CD8-positive, alpha-beta memory T cell (primary cell): ENCODE measurements at regions not wholly inside any gene's neighbourhood (a gene's known extent, or its start where the extent isn't known, plus 50 kb on each side); places are given as distances from the start of the nearest gene placed in this dataset.

Experiments used
- CTCF ChIA-PET: fragments of 350-600 bp; sonication (Branson Sonifier 250); formaldehyde crosslinking; loops from one replicate; lab custom pipeline; 2021; ENCODE audit warnings: antibody characterized with exemption; lab: Charles Lee
- POLR2A ChIA-PET: fragments of 350-600 bp; sonication (Branson Sonifier 250); formaldehyde crosslinking; loops from one replicate; lab custom pipeline; 2021; ENCODE audit warnings: antibody characterized with exemption; lab: Charles Lee
- DNase-seq, 5 donors: peaks; one replicate each; pipeline versions ENCODE4 v3.0.0 to v3.0.0-alpha.2; 2020 to 2022; ENCODE audit warnings: mixed read lengths in 1 of 5
- H3K27ac ChIP-seq: one replicate; pipeline ENCODE4 v1.7.0; 2013; ENCODE audit warnings: low read depth, mild to moderate bottlenecking, low read length, moderate library complexity
- H3K27me3 ChIP-seq: 2 replicates; pipeline ENCODE4 v1.7.0; 2013; ENCODE audit warnings: low read length, mild to moderate bottlenecking; ENCODE audit not compliant: insufficient read depth, poor library complexity, severe bottlenecking
- H3K36me3 ChIP-seq: 2 replicates; pipeline ENCODE4 v1.7.0; 2013; ENCODE audit warnings: mild to moderate bottlenecking, low read length, moderate library complexity; ENCODE audit not compliant: insufficient read depth
- H3K4me1 ChIP-seq: 2 replicates; pipeline ENCODE4 v1.7.0; 2013; ENCODE audit warnings: mild to moderate bottlenecking, low read length, moderate library complexity; ENCODE audit not compliant: insufficient read depth
- H3K4me3 ChIP-seq: 2 replicates; pipeline ENCODE4 v1.7.0; 2013; ENCODE audit warnings: mild to moderate bottlenecking, low read length
- H3K9me3 ChIP-seq: 2 replicates; pipeline ENCODE4 v1.7.0; 2013; ENCODE audit warnings: mild to moderate bottlenecking, low read length
- H3K27ac Mint-ChIP-seq, 8 donors: one replicate each; pipeline ENCODE4 v1.8.0; 2020 to 2021; ENCODE audit warnings: mixed read lengths in 8 of 8, mild to moderate bottlenecking in 6 of 8, inconsistent platforms in 3 of 8, moderate library complexity in 3 of 8
- H3K27me3 Mint-ChIP-seq, 2 donors: one replicate each; pipeline ENCODE4 v1.8.0; 2020 to 2021; ENCODE audit warnings: mixed read lengths in 2 of 2, mild to moderate bottlenecking in 1 of 2, moderate library complexity in 1 of 2
- H3K36me3 Mint-ChIP-seq, 3 donors: one replicate each; pipeline ENCODE4 v1.8.0; 2020 to 2021; ENCODE audit warnings: mixed read lengths in 3 of 3, inconsistent platforms in 1 of 3, mild to moderate bottlenecking in 1 of 3
- H3K4me1 Mint-ChIP-seq, 3 donors: one replicate each; pipeline ENCODE4 v1.8.0; 2020 to 2021; ENCODE audit warnings: mixed read lengths in 3 of 3, inconsistent platforms in 1 of 3, mild to moderate bottlenecking in 1 of 3
- H3K4me3 Mint-ChIP-seq, 7 donors: one replicate each; pipeline ENCODE4 v1.8.0; 2020 to 2021; ENCODE audit warnings: mixed read lengths in 7 of 7, mild to moderate bottlenecking in 6 of 7, moderate library complexity in 4 of 7, inconsistent platforms in 2 of 7
- H3K9me3 Mint-ChIP-seq, 5 donors: one replicate each; pipeline ENCODE4 v1.8.0; 2020 to 2022; ENCODE audit warnings: mixed read lengths in 5 of 5, mild to moderate bottlenecking in 3 of 5, moderate library complexity in 2 of 5, inconsistent platforms in 1 of 5

DNA sequence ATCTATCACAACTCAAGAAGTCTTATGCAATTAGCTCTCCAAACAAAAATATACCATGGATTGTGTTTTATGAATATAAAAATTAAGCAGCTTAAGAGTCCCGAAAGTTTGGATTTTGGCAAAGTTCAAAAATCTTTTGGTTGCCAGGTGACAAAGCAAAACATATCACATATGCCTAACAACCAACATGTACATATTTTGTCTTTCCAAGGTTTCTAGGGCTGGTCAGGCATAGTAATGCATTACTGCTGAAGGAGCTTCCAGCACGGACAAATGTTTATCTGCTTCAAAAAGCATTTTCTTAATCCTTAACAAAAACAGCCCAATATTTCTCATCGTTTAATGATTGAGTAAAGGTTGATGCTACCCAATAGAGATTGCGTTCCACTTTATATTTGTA, 1327.1 kb upstream of the ZEB2 start:
- Histone ChIP-seq H3K27ac (no peak overlapping the region), H3K9me3 (no peaks in the 10 kb centered on the region), H3K27me3 (no peaks in the 10 kb centered on the region), H3K4me3 (no peak overlapping the region), H3K4me1 (no peaks in the 10 kb centered on the region), H3K36me3 (no peaks in the 10 kb centered on the region)
- Mint-ChIP-seq H3K4me3 (no peak overlapping the region), H3K27ac (no peak overlapping the region), H3K27me3 (no peaks in the 10 kb centered on the region), H3K9me3 (peaks cover 0 to 2% (median 0%) of the 10 kb centered on the region in 5 donors), H3K4me1 (no peaks in the 10 kb centered on the region), H3K36me3 (no peaks in the 10 kb centered on the region)
- ChIA-PET CTCF (no interaction called here), POLR2A (no interaction called here)
- no peak for DNase-seq

DNA sequence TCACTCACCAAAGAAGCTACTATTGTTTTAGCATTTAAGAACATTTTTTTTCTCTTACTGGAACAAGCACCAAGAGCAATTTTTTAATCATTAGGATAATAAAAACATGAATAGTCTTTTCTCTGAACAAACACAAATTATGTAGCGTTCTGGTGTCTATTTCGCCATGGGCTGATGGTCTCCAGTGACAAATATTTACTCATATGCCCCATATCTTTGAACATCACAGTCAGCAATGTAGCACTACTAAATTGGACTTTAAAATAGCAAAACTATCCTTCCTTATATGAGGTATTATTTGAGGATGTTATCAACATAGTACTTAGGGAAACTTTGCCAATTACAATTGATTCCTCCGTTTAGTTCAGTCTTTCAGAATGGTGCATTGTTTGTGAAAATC, 1326.0 kb upstream of the ZEB2 start:
- CTCF ChIA-PET = no interaction called here

DNA sequence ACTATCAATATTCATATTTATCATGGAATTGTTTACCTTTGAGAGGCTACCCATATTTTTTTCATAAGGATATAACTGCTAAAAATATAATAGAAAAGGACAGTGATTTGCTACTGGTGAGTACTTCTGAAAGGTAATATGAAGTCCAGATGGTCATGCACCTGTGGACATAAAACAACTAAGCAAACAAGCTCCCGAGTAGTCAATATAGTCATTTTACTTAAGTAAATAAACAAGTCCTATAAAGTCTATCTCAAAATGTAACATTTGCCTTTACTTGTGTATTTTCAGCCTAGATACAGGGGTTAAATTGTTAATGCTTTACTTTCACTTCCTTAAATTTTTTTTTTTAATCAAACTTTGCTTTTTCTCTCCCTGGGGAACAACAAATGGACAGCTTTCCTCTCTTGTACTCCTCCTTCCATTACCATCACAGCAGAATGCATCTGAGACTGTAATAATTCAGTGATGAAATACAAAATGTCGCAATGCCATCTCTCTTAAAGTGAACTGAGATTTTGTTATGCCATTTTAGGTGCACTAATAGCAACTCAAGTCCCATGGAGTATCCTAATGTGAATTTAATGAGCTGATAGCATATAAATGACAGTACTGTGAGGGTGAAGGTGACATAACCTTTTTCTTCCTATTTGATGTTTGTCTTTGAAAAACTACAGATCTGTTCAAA, 1325.4 kb upstream of the ZEB2 start:
- no peak overlapping the region for H3K4me3 Mint-ChIP-seq
- H3K27me3 Mint-ChIP-seq = no peaks in the 10 kb centered on the region
- no peak for DNase-seq
- no peaks in the 10 kb centered on the region for H3K4me1 ChIP-seq
- H3K36me3 Mint-ChIP-seq = no peaks in the 10 kb centered on the region
- no peak overlapping the region for H3K27ac ChIP-seq
- no peaks in the 10 kb centered on the region for H3K36me3 ChIP-seq
- CTCF ChIA-PET = no interaction called here
- H3K9me3 Mint-ChIP-seq = peaks cover 0 to 5% (median 0%) of the 10 kb centered on the region in 5 donors
- POLR2A ChIA-PET = no interaction called here
- no peak overlapping the region for H3K27ac Mint-ChIP-seq
- H3K9me3 ChIP-seq = no peaks in the 10 kb centered on the region
- H3K4me1 Mint-ChIP-seq = no peaks in the 10 kb centered on the region
- no peaks in the 10 kb centered on the region for H3K27me3 ChIP-seq
- no peak overlapping the region for H3K4me3 ChIP-seq

More for the DNA sequence above, 1326.0 kb upstream of the ZEB2 start:
- peaks cover 0 to 4% (median 0%) of the 10 kb centered on the region in 5 donors for H3K9me3 Mint-ChIP-seq
- POLR2A ChIA-PET = no interaction called here
- H3K27me3 Mint-ChIP-seq = no peaks in the 10 kb centered on the region
- no peaks in the 10 kb centered on the region for H3K36me3 Mint-ChIP-seq
- H3K27ac ChIP-seq = no peak overlapping the region
- DNase-seq = no peak
- no peaks in the 10 kb centered on the region for H3K36me3 ChIP-seq
- no peaks in the 10 kb centered on the region for H3K27me3 ChIP-seq
- H3K27ac Mint-ChIP-seq = no peak overlapping the region
- H3K4me3 Mint-ChIP-seq = no peak overlapping the region
- no peaks in the 10 kb centered on the region for H3K4me1 Mint-ChIP-seq
- H3K9me3 ChIP-seq = no peaks in the 10 kb centered on the region
- H3K4me1 ChIP-seq = no peaks in the 10 kb centered on the region
- H3K4me3 ChIP-seq = no peak overlapping the region

DNA sequence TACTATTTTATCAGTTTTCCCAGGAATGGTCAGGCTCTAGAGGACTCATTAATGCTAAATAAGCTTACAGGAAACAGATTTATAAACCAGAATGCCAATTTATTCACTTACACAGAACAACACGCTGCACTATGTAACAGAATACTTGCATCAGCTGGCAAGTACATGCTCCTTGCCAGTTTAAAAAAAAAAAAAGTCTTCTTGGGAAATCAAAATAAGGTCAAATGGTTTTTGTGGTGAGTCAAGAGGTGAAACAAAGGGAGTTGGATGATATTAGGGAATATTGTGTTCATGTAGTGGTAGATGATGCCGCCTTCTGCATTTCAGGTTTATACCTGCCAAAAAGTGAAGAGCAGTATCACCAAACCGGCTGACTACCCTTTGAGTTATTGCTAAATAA, 1322.1 kb upstream of the ZEB2 start:
- no peaks in the 10 kb centered on the region for H3K4me1 Mint-ChIP-seq
- POLR2A ChIA-PET = no interaction called here
- peaks cover 0 to 5% (median 0%) of the 10 kb centered on the region in 5 donors for H3K9me3 Mint-ChIP-seq

DNA sequence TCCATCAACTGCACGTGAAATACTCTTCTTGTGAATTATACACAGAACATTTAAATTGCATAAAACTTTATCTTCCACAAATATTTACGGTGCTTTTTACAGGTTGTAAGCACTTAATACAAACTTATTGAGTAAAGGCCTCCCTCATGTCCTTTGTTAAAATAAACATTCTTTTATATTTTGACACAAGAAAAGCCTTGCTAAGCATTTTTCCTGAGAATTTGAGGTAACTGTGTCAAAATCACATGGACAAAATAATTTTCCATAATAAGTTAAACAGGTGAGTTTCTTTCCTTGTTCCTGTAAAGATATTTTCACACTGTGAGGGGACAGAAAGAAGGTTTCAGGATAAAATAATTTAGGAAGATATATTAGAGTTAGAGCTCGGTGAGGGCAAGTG, 1317.1 kb upstream of the ZEB2 start:
- H3K9me3 ChIP-seq = no peaks in the 10 kb centered on the region
- no peaks in the 10 kb centered on the region for H3K36me3 ChIP-seq
- Mint-ChIP-seq H3K27ac (no peak overlapping the region), H3K27me3 (no peaks in the 10 kb centered on the region), H3K4me1 (no peaks in the 10 kb centered on the region), H3K4me3 (no peak overlapping the region), H3K36me3 (no peaks in the 10 kb centered on the region), H3K9me3 (peaks cover 0 to 5% (median 0%) of the 10 kb centered on the region in 5 donors)
- POLR2A ChIA-PET = no interaction called here
- CTCF ChIA-PET = no interaction called here
- H3K4me1 ChIP-seq = no peaks in the 10 kb centered on the region
- H3K4me3 ChIP-seq = no peak overlapping the region
- H3K27me3 ChIP-seq = no peaks in the 10 kb centered on the region
- no peak overlapping the region for H3K27ac ChIP-seq
- no peak for DNase-seq

More for the DNA sequence above, 1322.1 kb upstream of the ZEB2 start:
- no peak overlapping the region for H3K4me3 Mint-ChIP-seq
- H3K36me3 Mint-ChIP-seq = no peaks in the 10 kb centered on the region
- Histone ChIP-seq H3K27me3 (no peaks in the 10 kb centered on the region), H3K4me1 (no peaks in the 10 kb centered on the region), H3K27ac (no peak overlapping the region), H3K36me3 (no peaks in the 10 kb centered on the region), H3K4me3 (no peak overlapping the region), H3K9me3 (no peaks in the 10 kb centered on the region)
- DNase-seq = no peak
- CTCF ChIA-PET = no interaction called here
- H3K27ac Mint-ChIP-seq = no peak overlapping the region
- no peaks in the 10 kb centered on the region for H3K27me3 Mint-ChIP-seq

DNA sequence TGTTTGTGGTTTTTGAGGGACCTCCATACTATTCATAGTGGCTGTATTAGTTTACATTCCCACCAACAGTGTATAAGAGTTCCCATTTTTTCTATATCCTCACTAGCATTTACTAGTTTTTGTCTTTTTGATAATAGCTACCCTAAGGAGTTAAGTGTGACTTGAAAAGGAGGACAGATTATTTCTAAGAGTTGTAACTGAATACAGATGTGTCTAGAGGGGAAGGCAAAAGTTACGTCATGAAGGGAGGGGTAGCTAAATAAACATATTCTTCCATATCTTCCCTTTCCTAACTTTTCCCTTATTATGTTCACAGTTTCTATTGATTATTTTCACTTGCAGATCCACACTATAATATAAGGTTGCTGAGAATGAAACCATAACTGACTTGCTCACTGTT, 1315.7 kb upstream of the ZEB2 start:
- Histone ChIP-seq H3K36me3 (no peaks in the 10 kb centered on the region), H3K4me3 (no peak overlapping the region), H3K27me3 (no peaks in the 10 kb centered on the region), H3K27ac (no peak overlapping the region), H3K9me3 (no peaks in the 10 kb centered on the region), H3K4me1 (no peaks in the 10 kb centered on the region)
- no peaks in the 10 kb centered on the region for H3K36me3 Mint-ChIP-seq
- no peak overlapping the region for H3K27ac Mint-ChIP-seq
- no peak overlapping the region for H3K4me3 Mint-ChIP-seq
- no peaks in the 10 kb centered on the region for H3K27me3 Mint-ChIP-seq
- ChIA-PET POLR2A (no interaction called here), CTCF (no interaction called here)
- no peaks in the 10 kb centered on the region for H3K4me1 Mint-ChIP-seq
- H3K9me3 Mint-ChIP-seq = no peaks in the 10 kb centered on the region
- DNase-seq = no peak

DNA sequence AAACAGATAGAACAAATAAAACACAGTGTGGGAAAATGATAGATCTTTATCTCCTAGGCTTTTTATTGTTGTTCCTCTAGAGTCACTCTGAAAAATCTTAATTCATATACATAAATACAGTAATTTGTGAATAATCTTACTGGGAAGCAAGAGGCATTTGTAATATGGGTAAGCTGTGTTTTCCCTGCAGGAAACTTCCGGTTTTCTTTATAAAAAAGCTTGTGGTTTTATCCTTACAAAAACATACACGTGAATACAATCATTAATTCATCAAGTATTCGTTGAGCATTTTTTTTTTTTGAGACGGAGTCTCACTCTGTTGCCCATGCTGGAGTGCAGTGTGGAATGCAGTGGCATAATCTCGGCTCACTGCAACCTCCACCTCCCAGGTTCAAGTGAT, 1312.8 kb upstream of the ZEB2 start:
- no peak overlapping the region for H3K4me3 Mint-ChIP-seq
- H3K4me1 Mint-ChIP-seq = no peaks in the 10 kb centered on the region
- POLR2A ChIA-PET = no interaction called here
- CTCF ChIA-PET = no interaction called here
- Histone ChIP-seq H3K36me3 (no peaks in the 10 kb centered on the region), H3K4me3 (no peak overlapping the region), H3K9me3 (no peaks in the 10 kb centered on the region), H3K27ac (no peak overlapping the region), H3K4me1 (no peaks in the 10 kb centered on the region), H3K27me3 (no peaks in the 10 kb centered on the region)
- DNase-seq = no peak
- no peak overlapping the region for H3K27ac Mint-ChIP-seq
- peaks cover 0 to 4% (median 0%) of the 10 kb centered on the region in 5 donors for H3K9me3 Mint-ChIP-seq
- no peaks in the 10 kb centered on the region for H3K36me3 Mint-ChIP-seq
- peaks cover 0 to 3% of the 10 kb centered on the region in 2 donors for H3K27me3 Mint-ChIP-seq

DNA sequence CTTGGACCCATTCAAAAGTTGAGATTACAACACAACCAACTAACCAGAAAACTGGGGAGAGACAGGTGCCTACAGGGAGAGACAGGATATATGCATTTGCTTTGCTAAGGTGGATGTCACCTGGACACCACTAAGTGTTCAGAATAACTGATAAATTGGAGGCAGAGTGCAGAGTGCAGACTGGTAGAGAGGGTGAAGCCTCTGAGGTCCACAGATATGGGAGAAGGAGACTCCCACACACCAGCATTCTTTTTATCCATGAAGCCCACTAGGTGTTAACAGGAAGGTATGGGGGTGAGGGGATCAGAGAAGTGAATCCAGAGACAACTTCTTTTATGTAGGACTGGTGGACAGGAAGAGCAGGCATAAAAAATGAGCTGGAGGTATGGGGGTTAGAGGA, 1310.0 kb upstream of the ZEB2 start:
- H3K9me3 ChIP-seq = no peaks in the 10 kb centered on the region
- ChIA-PET CTCF (no interaction called here), POLR2A (no interaction called here)
- Mint-ChIP-seq H3K4me1 (no peaks in the 10 kb centered on the region), H3K27ac (no peak overlapping the region), H3K4me3 (no peak overlapping the region), H3K27me3 (peaks cover 0 to 5% of the 10 kb centered on the region in 2 donors), H3K36me3 (no peaks in the 10 kb centered on the region), H3K9me3 (peaks cover 0 to 8% (median 0%) of the 10 kb centered on the region in 5 donors)
- DNase-seq = no peak
- no peaks in the 10 kb centered on the region for H3K4me1 ChIP-seq
- no peaks in the 10 kb centered on the region for H3K36me3 ChIP-seq
- no peaks in the 10 kb centered on the region for H3K27me3 ChIP-seq
- H3K4me3 ChIP-seq = no peak overlapping the region
- H3K27ac ChIP-seq = no peak overlapping the region
